ENCODE measurements at regions not wholly inside any gene's neighbourhood (a gene's known extent, or its start where the extent isn't known, plus 50 kb on each side); places are given as distances from the start of the nearest gene placed in this dataset.

DNA sequence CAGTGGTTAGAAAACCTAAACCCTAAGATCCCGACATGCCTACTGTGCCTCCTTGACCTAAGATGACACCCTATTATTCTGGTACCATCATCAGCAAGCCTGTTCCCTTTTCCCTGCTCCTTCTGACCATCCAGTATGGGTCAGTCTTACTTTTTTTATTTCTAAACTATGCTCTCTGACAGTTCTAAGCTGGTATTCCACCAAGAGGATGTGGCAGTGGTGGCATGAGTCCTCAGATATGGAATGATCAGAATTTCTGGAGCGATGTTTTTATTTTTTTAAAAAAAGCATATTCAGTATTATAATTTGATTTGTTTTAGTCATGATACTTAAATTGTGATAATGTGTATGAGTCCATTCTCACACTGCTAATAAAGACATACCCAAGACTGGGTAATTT is 145.9 kb upstream of the LHCGR start:
- no peak for TF ChIP-seq CTCF (IDR thresholded peaks at IDR 0.05)
- no peak for TF ChIP-seq EZH2phosphoT487 (IDR thresholded peaks at IDR 0.05)
- TF ChIP-seq EZH2 (IDR thresholded peaks at IDR 0.05): no peak

Data from neural progenitor cell (in vitro differentiated cells).